Left forelimb (tissue), 1 donor: ENCODE measurements at regions not wholly inside any gene's neighbourhood (a gene's known extent, or its start where the extent isn't known, plus 50 kb on each side); places are given as distances from the start of the nearest gene placed in this dataset.
"Not testable (repeated sequence)": the region's sequence is repeated elsewhere in the genome, so short reads cannot be mapped to it uniquely, and the experiment has no call there.

Source experiments
- DNase-seq: peaks from one replicate; pipeline ENCODE4 v3.0.0-alpha.2; 2018; ENCODE audit warnings: low spot score

DNA sequence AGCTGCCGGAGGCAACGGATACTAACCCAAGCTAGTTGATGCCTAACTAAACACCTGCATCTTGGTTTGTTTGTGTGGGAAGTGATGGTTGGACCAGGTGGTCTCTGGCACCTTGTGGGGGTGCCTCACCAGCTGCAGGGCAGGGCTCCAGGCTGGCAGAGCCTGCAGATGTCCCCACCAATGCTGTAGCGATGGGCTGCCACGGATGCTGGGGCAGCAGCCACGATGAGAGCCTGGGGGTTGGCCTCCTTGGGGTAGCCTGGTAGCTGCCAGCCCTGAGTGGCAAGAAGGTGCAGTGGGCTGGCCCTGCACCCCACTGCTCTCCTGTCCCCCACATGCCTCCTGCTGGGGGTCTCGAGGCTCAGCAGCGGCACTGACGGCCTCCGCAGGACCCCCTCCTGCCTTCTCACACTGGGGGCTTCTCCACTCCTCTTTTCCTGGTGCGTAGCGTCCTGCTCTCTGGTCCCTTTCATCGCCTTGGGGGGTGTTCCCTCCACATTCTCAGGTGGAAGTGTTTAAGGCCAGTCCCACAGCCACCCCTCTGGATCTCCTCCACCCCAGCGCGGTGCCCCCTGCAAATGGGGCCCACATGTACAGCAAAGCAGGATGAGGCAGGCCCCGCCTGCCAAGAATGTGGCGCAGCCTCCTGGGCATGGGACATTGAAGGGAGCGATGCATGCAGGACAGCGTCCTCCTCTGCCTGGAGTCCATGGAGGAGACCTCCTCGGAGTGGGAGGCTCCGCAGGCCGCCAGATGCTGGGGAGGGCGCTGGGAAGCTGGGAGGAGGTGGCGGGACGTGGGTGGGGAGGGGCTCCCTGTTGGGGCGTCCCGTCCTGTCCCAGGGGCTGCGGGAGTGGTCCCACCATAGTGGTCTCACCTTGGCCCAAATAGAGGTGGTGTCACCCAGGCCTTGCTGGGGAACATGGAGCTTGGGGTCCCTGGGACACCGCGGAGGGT, 173.1 kb downstream of the ASB1 start:
- no peak for DNase-seq

DNA sequence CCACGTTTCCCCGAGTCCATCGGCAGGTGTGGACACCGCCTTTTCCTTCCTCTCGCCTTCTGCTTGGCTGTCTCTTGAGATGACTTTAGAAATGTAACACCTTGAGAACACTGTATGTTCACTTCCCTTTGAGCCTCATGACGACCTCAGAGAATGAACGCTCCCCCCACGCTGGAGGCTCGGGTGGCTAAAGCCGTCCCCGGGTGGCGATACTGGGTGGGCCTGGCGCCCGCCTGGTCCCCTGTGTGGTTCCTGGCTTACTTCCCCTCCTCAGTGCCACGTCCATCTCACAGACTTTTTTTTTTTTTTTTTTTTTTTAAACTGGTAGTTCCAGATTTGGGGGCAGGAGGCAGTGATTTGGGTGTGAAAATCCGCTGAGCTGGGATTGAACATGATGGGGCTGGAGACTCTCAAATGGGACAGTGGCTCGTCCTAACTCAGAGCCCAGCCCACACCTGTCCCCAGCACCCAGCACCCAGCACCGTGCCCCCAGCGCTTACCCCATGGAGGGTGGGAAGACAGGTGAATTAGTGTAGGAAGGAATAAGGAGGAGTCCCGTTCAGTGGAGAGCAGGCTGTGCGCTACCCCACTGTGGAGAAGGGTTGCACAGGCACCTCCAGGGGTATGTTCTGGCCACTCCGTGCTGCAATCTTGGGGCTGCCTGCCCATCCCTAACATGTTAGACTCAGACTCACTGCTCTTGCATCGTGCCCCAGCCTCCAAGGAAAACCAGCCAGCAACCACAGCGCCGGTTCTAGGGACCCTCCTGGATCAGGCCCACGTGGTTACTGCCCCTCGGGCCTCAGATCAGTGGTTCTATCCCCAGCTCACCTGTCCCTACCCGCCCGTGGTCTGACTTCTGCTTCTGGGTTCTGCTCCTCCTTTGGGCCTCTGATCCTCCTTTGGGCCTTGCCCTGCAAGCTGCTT, 174.0 kb downstream of the ASB1 start:
- no peak for DNase-seq

DNA sequence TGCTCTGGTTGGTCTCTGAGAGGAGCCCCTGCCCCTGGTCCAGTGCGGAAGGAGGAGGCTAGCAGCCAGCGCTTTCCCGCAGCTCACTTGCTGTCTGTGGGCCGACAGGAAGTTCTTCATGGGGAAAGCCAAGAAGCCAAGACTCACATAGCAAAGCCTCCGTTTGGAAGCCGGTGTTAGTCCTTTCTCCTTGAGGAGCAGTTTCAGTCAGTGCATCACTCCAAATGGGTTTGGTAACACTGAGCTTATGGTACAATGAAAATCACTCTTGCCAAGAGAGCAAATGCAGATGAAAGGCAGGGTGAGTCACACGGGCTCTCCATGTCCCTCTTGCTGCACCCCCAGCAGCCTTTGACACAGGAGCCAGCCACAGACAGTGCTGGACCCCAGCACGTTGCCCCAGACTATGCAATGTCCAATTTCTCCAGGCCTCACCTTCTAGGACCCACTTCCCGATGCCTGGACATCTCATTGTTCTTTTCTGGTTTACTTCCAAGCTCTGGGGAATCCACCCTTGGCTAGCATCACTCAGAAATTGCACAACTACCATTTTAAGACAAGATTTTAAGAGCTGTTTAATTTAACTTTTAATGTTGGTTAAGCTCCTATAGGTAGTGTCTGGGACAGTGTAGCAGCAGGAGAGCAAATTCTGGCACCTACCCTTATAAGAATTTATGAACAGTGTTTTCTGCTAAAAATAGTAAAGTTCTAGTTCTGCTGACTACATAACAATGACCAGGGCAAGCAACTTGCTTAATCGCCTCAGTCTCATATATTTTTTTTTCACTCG, 174.9 kb downstream of the ASB1 start:
- DNase-seq = no peak

DNA sequence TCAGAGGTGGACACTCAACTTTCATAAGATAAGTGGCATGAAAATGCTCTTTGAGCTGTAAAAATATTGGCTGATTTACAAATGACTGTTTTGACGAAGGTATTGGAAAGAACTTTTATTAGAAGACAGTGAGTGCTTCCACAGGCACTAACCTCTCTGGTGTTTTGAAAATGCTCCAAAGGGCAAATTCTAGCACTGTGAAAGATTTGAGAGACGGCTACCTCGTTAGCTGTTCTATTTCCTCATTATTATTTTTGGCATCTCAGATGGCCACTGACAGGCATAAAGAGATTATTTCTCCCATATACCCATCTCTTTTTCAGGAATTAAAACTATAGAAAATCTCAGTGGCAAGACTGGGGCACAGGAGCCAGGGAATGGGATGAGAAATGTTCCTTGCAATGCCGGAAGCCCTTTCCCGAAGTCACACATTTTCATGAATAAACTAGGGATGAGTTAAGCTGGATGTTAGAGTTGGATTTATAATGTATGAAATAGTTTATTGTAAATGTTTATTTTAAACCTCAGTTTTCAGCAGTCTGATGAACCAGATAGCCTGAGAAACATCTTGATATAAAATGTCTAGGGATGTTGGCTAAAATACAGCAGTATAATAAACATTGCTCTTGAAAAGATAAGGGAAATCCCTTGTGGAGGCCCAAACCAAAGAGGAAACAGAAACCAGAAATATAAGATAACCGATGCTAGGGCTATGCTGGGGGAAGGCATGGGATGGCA, 175.7 kb downstream of the ASB1 start:
- no peak for DNase-seq

DNA sequence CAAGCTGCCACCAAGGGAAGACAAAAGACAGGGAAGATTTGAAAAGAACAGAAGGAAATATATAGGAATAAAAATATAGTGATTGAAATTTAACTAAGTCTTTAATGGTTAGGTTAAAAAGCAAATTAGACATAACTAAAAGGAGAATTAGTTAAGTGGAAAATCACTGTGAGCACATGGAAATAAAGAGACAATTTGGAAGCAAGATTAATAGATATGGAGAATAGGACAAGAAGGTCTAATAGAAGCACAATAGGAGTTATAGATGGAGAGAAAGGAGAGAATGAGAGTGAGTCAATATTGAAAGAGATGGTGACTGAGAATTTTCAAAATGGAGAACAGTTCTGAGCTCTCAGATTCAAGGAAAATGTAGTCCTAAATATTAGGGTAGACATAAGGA, 176.9 kb downstream of the ASB1 start:
- DNase-seq = no peak

DNA sequence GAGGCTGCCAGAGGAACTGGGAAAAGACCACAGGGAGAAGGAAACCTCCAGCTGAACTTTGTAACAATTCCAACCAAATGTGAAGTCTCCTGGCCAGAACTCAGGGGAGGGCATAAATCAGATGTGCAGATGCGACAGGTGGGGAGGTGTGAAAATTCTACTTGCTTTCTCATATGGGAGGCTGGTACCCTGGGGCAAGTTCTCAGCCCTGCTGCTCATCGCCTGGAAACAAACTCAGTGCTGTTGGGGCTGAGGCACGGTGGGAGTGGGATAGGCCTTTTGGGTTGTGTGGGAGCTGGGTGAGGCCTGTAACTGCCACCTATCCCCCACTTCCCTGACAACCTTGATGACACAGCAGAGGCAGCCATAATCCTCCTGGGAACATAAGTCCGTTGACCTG, 179.6 kb downstream of the ASB1 start:
- DNase-seq = no peak

DNA sequence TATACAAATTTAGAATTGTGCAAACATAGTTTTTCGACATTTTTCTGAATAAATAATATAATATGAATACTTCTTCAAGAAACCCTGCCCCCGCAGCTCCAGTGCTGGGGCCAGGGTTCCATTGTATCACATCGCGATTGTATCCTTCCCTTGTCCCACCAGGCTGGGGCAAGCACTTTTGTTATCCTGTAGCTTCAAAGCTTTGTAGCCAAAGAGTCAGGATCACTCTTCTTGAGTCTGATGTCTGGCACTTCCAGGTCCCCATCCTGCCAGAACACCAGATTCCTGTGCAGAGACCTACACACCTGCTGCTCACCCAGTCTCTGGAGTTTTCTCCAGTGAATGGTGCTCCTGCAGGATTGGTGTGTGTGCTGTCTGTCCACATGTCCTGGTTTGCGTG, 186.9 kb downstream of the ASB1 start:
- no peak for DNase-seq

DNA sequence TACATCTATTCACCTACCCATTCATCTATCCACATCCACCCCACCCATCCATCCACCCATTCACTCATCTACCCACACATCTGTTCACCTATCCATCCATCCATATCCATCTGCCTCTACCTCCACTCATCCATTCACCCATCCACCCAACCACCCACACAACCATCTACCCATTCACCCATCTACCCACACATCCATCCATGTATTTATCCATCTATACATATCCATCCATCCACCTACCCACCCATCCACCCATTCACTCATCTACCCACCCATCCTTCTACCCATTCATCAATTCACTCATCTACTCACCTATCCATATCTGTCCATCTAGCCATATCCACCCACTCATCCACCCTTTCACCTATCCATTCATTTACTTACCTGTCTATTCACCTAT, 187.6 kb downstream of the ASB1 start:
- no peak for DNase-seq

DNA sequence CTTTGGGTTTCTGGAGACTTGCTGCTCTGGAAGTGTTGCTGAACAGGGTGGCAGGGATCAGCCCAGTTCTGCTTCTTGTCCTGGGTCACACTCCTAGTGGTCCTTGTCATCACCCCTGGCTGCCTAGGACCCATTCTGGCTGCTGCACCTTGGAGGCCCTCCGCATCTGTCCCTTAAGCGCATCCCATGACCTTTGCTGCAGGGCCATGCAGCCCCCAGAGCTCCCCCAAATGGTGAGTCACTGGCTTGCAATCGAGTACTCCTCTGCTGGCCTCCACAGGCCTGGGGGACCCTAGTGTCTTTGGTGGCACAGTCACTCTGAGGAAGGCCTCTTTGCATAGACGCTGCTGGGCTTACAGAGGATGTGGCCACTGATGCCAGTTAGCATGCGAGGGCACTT, 188.5 kb downstream of the ASB1 start:
- DNase-seq = no peak

DNA sequence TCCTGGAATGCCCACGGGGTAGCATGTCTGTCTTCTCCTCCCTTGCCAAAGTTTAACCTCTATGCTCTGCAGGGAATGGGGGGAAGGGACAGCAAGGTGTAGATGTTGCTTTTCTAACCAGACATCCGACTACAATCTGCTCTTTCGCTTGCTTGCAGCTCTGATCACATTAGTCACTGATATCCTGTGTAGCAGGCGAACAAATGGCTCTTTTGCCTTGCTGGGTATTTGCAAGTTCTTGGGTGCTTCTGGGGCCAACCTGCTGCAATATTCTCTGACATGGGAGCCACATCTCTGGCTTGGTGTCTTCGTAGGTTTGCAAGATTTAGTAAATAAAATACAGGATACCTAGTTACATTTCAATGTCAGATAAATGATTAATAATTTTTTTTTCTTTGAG, 190.0 kb downstream of the ASB1 start:
- DNase-seq = no peak

DNA sequence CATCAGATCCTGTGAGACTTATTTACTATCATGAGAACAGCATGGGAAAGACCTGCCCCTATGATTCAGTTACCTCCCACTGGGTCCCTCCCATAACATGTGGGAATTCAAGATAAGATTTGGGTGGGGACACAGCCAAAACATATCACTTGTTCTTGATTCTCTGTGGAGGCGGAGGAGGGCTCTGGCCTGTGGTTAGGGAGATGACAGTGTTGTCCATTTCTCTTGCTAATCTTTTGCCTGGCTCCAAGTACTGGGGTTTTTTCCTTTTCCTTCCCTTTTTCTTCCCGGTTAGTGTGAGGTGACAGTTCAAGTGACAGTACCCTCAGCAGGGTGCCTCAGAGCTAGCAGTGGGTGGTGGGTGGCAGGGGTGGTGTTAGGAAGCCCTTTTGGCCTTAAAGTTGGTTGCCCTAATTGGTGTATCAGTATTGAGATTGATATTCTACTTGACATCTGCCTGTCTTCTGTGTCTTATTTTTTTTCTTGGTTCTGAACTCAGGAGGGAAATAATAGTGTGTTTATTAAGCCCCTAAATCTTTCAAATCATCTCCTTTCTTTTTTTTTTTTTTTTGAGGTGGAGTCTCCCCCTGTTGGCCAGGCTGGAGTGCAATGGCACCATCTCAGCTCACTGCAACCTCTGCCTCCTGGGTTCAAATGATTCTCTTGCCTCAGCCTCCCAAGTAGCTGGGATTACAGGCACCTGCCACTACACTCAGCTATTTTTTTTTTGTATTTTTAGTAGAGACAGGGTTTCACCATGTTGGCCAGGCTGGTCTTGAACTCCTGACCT, 192.0 kb downstream of the ASB1 start:
- DNase-seq = not testable (repeated sequence)

DNA sequence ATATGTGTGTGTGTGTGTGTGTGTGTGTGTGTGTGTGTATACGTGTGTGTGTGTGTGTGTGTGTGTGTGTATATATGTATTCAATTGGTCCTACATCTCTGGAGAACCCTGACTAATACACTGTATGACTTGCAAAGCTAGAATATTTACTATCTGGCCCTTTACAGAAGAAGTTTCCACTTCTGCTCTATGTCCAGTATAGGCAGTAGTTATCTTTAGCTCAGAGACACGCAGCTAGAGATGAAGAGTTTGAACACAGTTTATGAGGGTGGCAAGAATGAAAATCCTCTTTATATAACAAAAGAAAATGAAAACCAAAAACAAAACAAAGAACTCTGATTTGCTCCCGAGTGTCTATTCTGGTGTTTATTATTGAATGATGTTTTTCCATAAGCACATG, 201.2 kb downstream of the ASB1 start:
- DNase-seq = no peak

DNA sequence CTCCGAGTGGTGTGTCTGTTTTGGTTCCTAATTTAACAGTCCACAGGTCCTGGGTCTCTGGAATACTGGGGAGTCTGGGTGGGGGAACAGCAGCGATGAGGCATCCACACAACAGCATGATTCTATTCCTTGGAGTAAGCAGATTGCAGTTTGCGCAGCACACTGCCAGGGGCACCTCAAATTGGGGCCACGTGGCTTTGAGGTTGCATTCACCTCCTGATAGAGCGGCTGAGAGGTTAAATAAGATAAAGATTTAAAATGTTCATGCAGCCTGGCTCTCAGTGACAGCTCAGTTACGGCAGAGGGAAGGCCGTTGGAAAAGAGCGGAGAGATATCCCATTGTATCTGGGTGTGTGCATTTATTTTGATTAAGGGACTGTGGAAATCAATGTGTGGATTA, 202.3 kb downstream of the ASB1 start:
- no peak for DNase-seq

DNA sequence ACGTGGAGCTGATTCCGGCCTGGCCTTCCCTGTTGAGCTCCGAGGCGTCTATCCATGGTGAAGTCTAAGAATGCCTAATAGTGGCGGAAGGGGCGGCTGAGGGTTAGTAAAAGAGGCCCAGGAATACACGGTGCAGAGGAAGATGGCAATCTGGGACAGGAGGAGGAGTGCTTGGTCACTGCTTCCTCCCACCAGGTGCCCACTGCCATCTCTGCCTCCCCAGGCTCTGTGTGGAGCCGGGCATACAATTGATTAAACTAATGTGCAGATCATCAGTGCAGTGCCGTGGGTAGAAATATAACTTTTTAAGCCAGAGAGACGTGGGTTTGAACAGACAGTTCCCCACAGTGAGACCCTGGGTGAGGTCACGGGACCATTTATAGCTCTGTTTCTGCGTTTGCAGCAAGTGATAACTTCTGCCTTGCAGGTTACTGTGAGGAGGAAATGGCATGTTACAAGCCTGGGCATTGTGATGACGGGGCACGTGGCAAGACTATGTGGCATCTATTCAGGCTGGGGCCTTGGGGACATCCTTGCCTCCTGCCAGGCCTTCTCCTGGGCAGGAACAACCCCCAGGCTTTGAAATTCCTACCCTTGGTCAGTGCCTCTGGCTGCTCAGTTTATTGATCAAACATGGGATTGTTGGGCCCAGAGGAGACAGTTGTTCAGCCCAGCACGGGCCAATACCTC, 204.9 kb downstream of the ASB1 start:
- DNase-seq = no peak

DNA sequence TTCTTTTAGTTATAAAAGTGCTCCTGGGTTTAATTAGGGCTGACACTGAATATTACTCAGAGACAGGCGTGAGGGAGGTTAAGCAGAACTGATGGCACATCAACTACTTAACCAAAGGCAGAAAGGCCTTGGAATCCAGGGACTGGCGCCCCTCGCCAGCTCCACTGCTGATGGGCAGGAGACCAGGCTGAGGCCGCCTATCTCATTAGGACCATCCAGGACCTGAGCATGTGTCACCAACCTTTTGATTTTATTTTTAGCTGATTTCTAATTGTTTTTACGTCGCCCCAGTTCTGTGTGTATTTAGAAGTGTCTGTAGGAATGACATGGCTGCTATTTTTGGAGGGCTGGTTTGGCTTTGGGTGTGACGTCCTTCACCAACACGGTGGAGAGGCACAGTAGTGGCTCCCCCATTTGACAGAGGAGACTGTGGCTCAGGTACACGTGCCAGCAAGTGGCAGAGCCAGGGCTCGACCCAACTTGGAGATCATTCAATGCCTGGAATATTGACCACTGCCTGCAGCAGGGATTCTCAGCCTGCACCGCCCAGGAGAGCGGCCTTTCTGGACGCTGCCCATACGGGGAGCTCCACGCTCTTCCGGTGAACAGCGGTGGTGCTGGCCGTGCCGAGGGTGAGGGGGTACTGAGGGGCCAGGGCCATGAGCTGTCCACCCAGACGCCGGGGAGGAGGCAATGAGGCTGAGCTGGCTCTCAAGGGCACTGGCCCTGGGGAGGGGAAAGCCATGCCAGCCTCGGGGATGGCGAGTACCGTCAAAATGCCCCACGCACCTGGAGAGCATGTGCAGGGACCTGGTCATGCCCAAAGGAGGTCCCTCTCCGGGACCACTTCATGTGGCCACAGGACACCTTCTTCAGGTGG, 205.7 kb downstream of the ASB1 start:
- DNase-seq = no peak

DNA sequence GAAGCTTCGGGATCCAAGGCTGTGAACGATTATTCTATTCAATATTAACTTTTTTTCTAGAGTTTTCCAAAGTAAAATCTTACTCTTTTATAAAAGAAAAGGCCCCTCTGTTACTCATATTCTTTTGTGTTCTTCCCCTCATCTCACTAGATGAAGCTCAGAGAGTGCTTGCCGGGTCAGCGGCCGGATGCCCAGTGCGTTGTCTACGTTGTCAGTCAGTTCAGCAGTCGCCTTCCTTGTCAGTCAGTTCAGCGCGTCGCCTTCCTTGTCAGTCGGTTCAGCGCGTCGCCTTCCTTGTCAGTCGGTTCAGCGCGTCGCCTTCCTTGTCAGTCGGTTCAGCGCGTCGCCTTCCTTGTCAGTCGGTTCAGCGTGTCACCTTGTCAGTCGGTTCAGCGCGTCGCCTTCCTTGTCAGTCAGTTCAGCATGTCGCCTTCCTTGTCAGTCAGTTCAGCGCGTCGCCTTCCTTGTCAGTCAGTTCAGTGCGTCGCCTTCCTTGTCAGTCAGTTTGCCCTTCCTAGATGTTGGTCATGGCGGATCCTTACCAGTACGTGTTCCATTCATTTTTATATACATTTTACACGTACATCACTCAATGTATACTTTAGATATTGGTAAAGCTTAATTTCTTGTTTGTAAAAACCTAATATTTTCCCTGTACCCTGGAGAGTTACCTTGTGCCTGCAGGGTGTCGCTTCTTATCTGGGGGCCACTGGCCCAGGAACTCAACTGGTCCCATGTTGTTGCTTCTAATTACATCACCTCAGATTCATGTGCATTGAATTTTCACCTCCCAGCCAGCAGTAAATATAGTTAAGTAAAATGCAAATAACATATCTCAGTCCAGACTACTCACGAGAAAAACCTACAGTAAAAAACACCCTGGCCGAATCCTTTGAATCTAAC, 206.9 kb downstream of the ASB1 start:
- DNase-seq = no peak

DNA sequence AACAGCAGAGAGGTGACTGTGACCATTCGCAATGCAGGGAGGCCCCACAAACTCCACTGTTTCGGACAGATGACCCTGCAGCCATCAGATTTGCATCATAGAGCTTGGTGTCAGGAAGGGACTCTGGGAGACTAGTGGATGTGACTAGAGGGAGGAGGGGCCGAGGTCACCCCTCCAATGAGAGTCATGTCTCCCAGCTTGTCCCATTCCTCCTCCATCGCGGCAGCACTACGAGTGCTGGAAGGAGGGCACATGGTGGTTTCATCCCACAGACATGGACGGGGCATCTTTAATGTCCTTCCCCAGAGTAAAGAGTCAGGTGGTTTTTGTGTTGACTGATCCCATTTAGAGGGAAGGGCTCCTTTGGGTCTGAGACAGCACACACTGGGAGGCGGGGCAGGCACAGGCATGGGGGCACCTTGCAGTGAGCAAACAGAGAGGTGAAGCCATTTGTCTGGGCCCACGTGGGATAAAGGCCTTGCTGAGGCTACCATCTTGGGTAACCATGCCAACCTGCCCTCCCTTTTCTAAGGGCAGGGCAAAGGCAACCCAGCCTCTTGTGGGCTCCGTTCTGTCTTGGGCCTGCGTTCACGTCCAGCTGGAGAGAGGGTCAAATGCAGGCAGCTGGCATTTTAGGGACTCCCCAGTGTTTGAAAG, 208.1 kb downstream of the ASB1 start:
- DNase-seq = no peak
